LNCaP clone FGC (cell line): ENCODE measurements at regions not wholly inside any gene's neighbourhood (a gene's known extent, or its start where the extent isn't known, plus 50 kb on each side); places are given as distances from the start of the nearest gene placed in this dataset.

ENCODE experiments used
- DNase-seq: peaks from one replicate; pipeline ENCODE4 v3.0.0-alpha.2; 2011; ENCODE audit warnings: low read depth
- H3K4me3 ChIP-seq: 2 replicates; pipeline ENCODE4 v1.5.1; 2011; ENCODE audit warnings: mild to moderate bottlenecking, low read depth, low read length, control low read depth
- TF ChIP-seq, protein P1 (sequence below): IDR thresholded peaks from 2 replicates; pipeline ENCODE4 v1.5.1; 2012; ENCODE audit warnings: mild to moderate bottlenecking; ENCODE audit not compliant: control insufficient read depth, insufficient read depth; ENCODE audit errors: extremely low read depth

- H3K4me3 ChIP-seq: no peak overlapping the region
- no peak for DNase-seq
- TF ChIP-seq, protein P1, sequence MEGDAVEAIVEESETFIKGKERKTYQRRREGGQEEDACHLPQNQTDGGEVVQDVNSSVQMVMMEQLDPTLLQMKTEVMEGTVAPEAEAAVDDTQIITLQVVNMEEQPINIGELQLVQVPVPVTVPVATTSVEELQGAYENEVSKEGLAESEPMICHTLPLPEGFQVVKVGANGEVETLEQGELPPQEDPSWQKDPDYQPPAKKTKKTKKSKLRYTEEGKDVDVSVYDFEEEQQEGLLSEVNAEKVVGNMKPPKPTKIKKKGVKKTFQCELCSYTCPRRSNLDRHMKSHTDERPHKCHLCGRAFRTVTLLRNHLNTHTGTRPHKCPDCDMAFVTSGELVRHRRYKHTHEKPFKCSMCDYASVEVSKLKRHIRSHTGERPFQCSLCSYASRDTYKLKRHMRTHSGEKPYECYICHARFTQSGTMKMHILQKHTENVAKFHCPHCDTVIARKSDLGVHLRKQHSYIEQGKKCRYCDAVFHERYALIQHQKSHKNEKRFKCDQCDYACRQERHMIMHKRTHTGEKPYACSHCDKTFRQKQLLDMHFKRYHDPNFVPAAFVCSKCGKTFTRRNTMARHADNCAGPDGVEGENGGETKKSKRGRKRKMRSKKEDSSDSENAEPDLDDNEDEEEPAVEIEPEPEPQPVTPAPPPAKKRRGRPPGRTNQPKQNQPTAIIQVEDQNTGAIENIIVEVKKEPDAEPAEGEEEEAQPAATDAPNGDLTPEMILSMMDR: no peak
Observed at GRCh38 chr5:89932771-89933181, 476.8 kb downstream of the CETN3 start.

DNA sequence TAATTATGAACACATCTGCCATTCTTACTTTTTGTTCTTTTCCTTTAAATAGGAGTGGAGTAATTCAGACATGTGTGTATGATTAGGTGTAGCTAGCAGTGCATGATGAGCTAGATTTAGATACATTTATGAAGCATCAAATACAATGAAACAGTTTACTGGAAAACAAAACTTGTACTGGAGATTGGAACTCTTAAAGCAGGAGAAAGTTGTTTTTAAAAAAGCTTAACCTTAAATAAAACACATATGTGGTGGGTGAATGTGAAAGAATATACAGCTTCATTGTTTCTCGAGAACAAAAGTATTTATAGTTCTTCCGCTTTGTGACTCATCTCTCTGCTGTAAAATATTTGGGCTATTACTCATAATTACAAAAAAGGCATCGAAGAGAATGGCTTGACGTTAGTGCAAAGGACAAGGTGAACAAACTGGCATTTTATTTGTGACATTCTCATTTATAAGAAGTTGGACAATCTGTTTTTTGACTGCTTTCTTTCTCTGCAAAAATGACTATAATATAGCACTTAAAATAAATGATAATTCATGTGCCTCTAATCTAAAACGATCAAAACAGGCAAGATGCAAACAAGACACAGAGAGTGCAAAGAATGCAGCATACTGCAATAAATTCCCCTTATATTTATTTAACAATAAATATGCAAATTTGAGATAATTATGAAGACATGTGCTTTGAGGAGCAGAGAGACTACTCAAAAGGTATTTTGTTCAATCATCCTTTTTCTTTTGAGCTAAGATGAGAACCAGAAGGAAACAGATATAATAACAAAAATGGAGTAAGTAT lies 478.8 kb downstream of the CETN3 start:
- H3K4me3 ChIP-seq: no peak overlapping the region
- DNase-seq: no peak
- TF ChIP-seq, protein P1: no peak

- no peak for DNase-seq
- no peak overlapping the region for H3K4me3 ChIP-seq
- TF ChIP-seq, protein P1: no peak
Observed at GRCh38 chr5:89929834-89930233, 479.7 kb downstream of the CETN3 start.

DNA sequence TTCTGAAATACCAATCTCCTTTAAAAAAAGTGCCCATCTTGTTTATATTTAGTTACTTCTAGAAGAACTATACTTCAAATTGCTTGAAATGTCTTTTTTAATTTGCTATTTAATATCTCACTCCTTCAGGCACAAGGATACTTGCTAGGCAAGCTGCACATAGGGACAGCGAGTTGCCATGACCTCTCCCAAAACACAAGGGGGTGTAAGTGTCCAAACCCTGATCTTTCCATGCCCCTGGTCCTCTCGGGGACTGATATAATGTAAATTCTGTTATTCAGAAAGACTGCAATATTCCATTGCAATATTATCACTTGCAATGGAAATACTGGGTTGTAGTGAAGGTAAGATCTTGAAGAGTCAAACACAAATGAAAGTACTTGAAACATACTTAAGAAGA lies 480.4 kb downstream of the CETN3 start:
- no peak for DNase-seq
- no peak overlapping the region for H3K4me3 ChIP-seq
- TF ChIP-seq, protein P1: 0 out of 2 replicates have a peak, but pooled peaks have one; percentile 3

- TF ChIP-seq, protein P1: no peak
Observed at GRCh38 chr5:89922161-89922560, 487.4 kb downstream of the CETN3 start.

GRCh38 chr5:89917112-89917511 lies 492.4 kb downstream of the CETN3 start:
- TF ChIP-seq, protein P1: no peak
- no peak overlapping the region for H3K4me3 ChIP-seq
- no peak for DNase-seq

More at GRCh38 chr5:89922161-89922560, 487.4 kb downstream of the CETN3 start:
- no peak overlapping the region for H3K4me3 ChIP-seq
- DNase-seq: no peak

- no peak for DNase-seq
- TF ChIP-seq, protein P1: no peak
- H3K4me3 ChIP-seq: no peak overlapping the region
Observed at GRCh38 chr5:89916131-89916530, 493.4 kb downstream of the CETN3 start.
